CD14-positive monocyte (primary cell): ENCODE measurements at regions not wholly inside any gene's neighbourhood (a gene's known extent, or its start where the extent isn't known, plus 50 kb on each side); places are given as distances from the start of the nearest gene placed in this dataset.
"Not testable (repeated sequence)": the region's sequence is repeated elsewhere in the genome, so short reads cannot be mapped to it uniquely, and the experiment has no call there.

Experiments used
- DNase-seq, 3 donors: peaks; one replicate each; pipeline ENCODE4 v3.0.0-alpha.2; 2011 to 2022
- H2AFZ ChIP-seq: 2 replicates; pipeline ENCODE4 v1.6.0; 2012; ENCODE audit warnings: mild to moderate bottlenecking, low read depth, low read length, inconsistent platforms; ENCODE audit not compliant: insufficient read depth, poor library complexity, severe bottlenecking
- H3K27ac ChIP-seq, 2 donors: 1 replicate in 1 of 2; 2 replicates in 1 of 2; pipeline ENCODE4 v1.5.1; 2012 to 2013; ENCODE audit warnings: low read length in 2 of 2, control low read depth in 1 of 2, inconsistent platforms in 1 of 2, low read depth in 1 of 2, mild to moderate bottlenecking in 1 of 2
- H3K27me3 ChIP-seq, 2 donors: one replicate each; pipeline versions ENCODE4 v1.6.0 to v1.6.1; 2011 to 2013; ENCODE audit warnings: low read length in 2 of 2; ENCODE audit not compliant: control insufficient read depth in 2 of 2, insufficient read depth in 2 of 2
- H3K36me3 ChIP-seq, 2 donors: replicated peaks in 1 of 2; 1 replicate in 1 of 2; 2 replicates in 1 of 2; pipeline versions ENCODE4 v1.5.1 to v1.6.1; 2012 to 2013; ENCODE audit warnings: low read length in 2 of 2, control low read depth in 1 of 2, inconsistent platforms in 1 of 2, mild to moderate bottlenecking in 1 of 2; ENCODE audit not compliant: insufficient read depth in 2 of 2, control insufficient read depth in 1 of 2
- H3K4me1 ChIP-seq, 2 donors: 1 replicate in 1 of 2; 2 replicates in 1 of 2; pipeline versions ENCODE4 v1.5.1 to v1.6.1; 2012 to 2013; ENCODE audit warnings: low read length in 2 of 2, control low read depth in 1 of 2, inconsistent platforms in 1 of 2, mild to moderate bottlenecking in 1 of 2, moderate library complexity in 1 of 2; ENCODE audit not compliant: insufficient read depth in 2 of 2, control insufficient read depth in 1 of 2
- H3K4me2 ChIP-seq: replicated peaks from 2 replicates; pipeline ENCODE3; 2012; ENCODE audit warnings: low read length, moderate library complexity, mild to moderate bottlenecking; ENCODE audit not compliant: poor library complexity, severe bottlenecking; ENCODE audit errors: extremely low read depth
- H3K4me3 ChIP-seq, 3 experiments: fragments of 200-600 bp in 1 of 3; sonication (generic) in 1 of 3; replicated peaks in 1 of 3; 1 replicate in 2 of 3; 2 replicates in 1 of 3; pipeline ENCODE4 v1.5.1; 2011 to 2013; ENCODE audit warnings: low read length in 3 of 3, mild to moderate bottlenecking in 3 of 3, control low read depth in 2 of 3, low read depth in 2 of 3, inconsistent platforms in 1 of 3, moderate library complexity in 1 of 3
- H3K79me2 ChIP-seq: 2 replicates; pipeline ENCODE4 v1.6.0; 2012; ENCODE audit warnings: mild to moderate bottlenecking, control low read depth, inconsistent platforms, low read length, moderate library complexity; ENCODE audit not compliant: insufficient read depth
- H3K9ac ChIP-seq: 2 replicates; pipeline ENCODE4 v1.6.0; 2017; ENCODE audit warnings: low read length, mild to moderate bottlenecking; ENCODE audit not compliant: insufficient read depth, poor library complexity, severe bottlenecking
- H3K9me3 ChIP-seq, 2 donors: replicated peaks in 1 of 2; 1 replicate in 1 of 2; 2 replicates in 1 of 2; pipeline versions ENCODE4 v1.5.1 to v1.6.1; 2012 to 2013; ENCODE audit warnings: low read length in 2 of 2, control low read depth in 1 of 2; ENCODE audit not compliant: control insufficient read depth in 1 of 2, insufficient read depth in 1 of 2
- H4K20me1 ChIP-seq: 2 replicates; pipeline ENCODE4 v1.6.0; 2012; ENCODE audit warnings: mild to moderate bottlenecking, low read length, control low read depth, moderate library complexity; ENCODE audit not compliant: insufficient read depth
- H3K27ac Mint-ChIP-seq, 7 donors: one replicate each; pipeline ENCODE4 v1.8.0; 2020; ENCODE audit warnings: mild to moderate bottlenecking in 7 of 7, mixed read lengths in 7 of 7, moderate library complexity in 6 of 7, inconsistent platforms in 2 of 7
- H3K27me3 Mint-ChIP-seq, 3 donors: one replicate each; pipeline ENCODE4 v1.8.0; 2021 to 2022; ENCODE audit warnings: low read depth in 3 of 3, mild to moderate bottlenecking in 3 of 3, mixed read lengths in 3 of 3, moderate library complexity in 3 of 3, inconsistent platforms in 1 of 3
- H3K36me3 Mint-ChIP-seq, 2 donors: one replicate each; pipeline ENCODE4 v1.8.0; 2020; ENCODE audit warnings: mixed read lengths in 2 of 2, inconsistent platforms in 1 of 2, mild to moderate bottlenecking in 1 of 2
- H3K4me1 Mint-ChIP-seq: one replicate; pipeline ENCODE4 v1.8.0; 2020; ENCODE audit warnings: mild to moderate bottlenecking, mixed read lengths
- H3K4me3 Mint-ChIP-seq, 2 donors: one replicate each; pipeline ENCODE4 v1.8.0; 2020; ENCODE audit warnings: mild to moderate bottlenecking in 2 of 2, mixed read lengths in 2 of 2, moderate library complexity in 1 of 2
- H3K9me3 Mint-ChIP-seq, 7 donors: one replicate each; pipeline ENCODE4 v1.8.0; 2020 to 2022; ENCODE audit warnings: mixed read lengths in 7 of 7, mild to moderate bottlenecking in 6 of 7, moderate library complexity in 6 of 7, inconsistent platforms in 2 of 7
- CTCF ChIP-seq: fragments of 200-600 bp; IDR thresholded peaks from one replicate; pipeline ENCODE4 v1.8.0; 2022; ENCODE audit warnings: antibody characterized with exemption, mild to moderate bottlenecking
- WGBS: methylation state at CpG from one replicate; pipeline ENCODE4 v1.1.5; 2013; ENCODE audit warnings: missing lambda C conversion rate; ENCODE audit not compliant: insufficient coverage; 5-methylcytosine and 5-hydroxymethylcytosine counted together
- intact Hi-C, 2 donors: fragments of 100-400 bp; cut with micrococcal nuclease; formaldehyde crosslinking; loops; one replicate each; pipeline versions ENCODE4 v1.15.0 to v1.15.1; 2023

- WGBS = 60% methylated on average over 1 of the region's 4 CpGs
- Mint-ChIP-seq H3K4me1 (no peaks in the 10 kb centered on the region), H3K4me3 (no peak overlapping the region), H3K27ac (no peak overlapping the region), H3K27me3 (peaks cover 5 to 34% (median 15%) of the 10 kb centered on the region in 3 donors), H3K9me3 (peaks cover 7 to 34% (median 27%) of the 10 kb centered on the region in 7 donors), H3K36me3 (no peaks in the 10 kb centered on the region)
- DNase-seq = no peak
- H3K27me3 ChIP-seq = peaks cover 0 to 7% of the 10 kb centered on the region in 2 donors
- no peaks in the 10 kb centered on the region for H3K79me2 ChIP-seq
- H4K20me1 ChIP-seq = no peaks in the 10 kb centered on the region
- H2AFZ ChIP-seq = no peak overlapping the region
- H3K4me2 ChIP-seq = no peak overlapping the region
- H3K9me3 ChIP-seq = peaks cover 0 to 12% of the 10 kb centered on the region in 2 donors
- no peaks in the 10 kb centered on the region for H3K4me1 ChIP-seq
- no peak overlapping the region for H3K9ac ChIP-seq
- no peak overlapping the region for H3K27ac ChIP-seq
- no peaks in the 10 kb centered on the region for H3K36me3 ChIP-seq
- intact Hi-C loops = no loop called here
- TF ChIP-seq CTCF = no peak
- H3K4me3 ChIP-seq = no peak overlapping the region
Measured at GRCh38 chr10:63042256-63042655, 90.9 kb upstream of the NRBF2 start.

- DNase-seq, H3K36me3 Mint-ChIP-seq: not testable (repeated sequence)
Measured at GRCh38 chr10:63033616-63034185, 99.4 kb upstream of the NRBF2 start.

More at GRCh38 chr10:63033616-63034185, 99.4 kb upstream of the NRBF2 start:
- H4K20me1 ChIP-seq, H3K4me2 ChIP-seq, H3K4me1 ChIP-seq, H3K36me3 ChIP-seq, H3K4me3 ChIP-seq, H3K4me1 Mint-ChIP-seq, H3K27ac Mint-ChIP-seq, intact Hi-C loops, H3K27me3 Mint-ChIP-seq, H3K9ac ChIP-seq, H3K79me2 ChIP-seq, H3K27me3 ChIP-seq, H2AFZ ChIP-seq, H3K27ac ChIP-seq, H3K4me3 Mint-ChIP-seq: not testable (repeated sequence)
- 100% methylated on average over 7 of the region's 42 CpGs for WGBS
- H3K9me3 ChIP-seq = peaks cover 0 to 21% of the 10 kb centered on the region in 2 donors
- peaks cover 6 to 46% (median 23%) of the 10 kb centered on the region in 7 donors for H3K9me3 Mint-ChIP-seq
